ENCODE measurements at regions not wholly inside any gene's neighbourhood (a gene's known extent, or its start where the extent isn't known, plus 50 kb on each side); places are given as distances from the start of the nearest gene placed in this dataset.

DNA sequence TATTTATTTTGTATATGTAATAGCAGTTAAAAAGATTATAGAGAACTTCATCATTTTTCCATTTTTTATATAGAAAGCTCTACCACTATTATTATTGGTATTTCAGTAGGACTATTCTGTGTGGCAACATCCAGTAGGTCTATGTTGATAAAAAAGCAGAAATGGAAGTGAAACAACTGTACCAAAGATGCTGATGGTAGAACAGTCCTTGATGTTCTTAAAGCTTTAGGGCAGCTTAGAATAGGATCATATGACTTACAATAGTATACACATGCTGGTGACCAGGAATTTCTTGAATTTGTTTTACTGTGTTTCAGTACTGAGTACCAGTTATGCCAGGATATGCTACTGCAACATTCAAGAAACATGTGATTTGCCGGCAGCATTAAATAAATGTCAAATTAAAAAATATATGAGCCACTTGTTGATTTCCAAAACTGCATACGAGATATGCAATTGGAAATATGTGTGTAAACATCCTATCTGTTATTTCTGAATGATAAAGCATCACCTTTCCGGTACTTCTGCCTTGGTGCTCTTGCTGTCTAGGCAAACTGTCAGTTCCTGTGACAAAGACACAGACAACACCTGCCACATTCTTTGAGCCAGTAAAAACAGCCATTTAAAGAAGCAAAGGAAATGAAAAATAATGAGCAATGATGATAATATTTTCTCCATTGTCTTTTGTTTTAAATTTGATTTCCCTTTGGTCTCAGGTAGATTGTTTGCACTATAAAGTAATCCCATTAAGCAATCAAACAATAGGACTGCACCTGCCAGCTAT lies 649.2 kb downstream of the ZPLD1 start:
- no peak for DNase-seq
- Mint-ChIP-seq H3K27me3 (no peaks in the 10 kb centered on the region), H3K9me3 (no peaks in the 10 kb centered on the region), H3K27ac (no peak overlapping the region), H3K4me3 (no peak overlapping the region), H3K4me1 (ENCODE audit: low read depth) (no peaks in the 10 kb centered on the region), H3K36me3 (ENCODE audit: low read depth) (no peaks in the 10 kb centered on the region)

DNA sequence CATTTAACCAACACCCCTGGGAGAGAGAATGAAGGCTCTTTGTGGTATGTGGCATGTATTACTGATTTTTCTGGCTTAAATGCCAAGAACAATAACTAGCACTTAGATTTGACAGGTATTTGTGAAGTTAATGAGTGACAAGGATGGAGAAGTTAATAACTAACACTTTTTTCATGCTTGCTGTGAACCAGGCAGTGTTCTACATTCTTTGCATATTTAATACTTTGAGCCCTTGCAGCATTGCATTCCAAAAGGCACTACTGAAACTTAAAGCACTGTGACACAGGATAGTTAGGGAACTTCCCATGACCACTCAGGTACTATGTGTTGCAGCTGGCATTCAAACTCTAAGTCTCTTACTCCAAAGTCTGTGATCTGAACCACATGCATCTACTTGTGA lies 650.6 kb downstream of the ZPLD1 start:
- Mint-ChIP-seq H3K4me3 (no peak overlapping the region), H3K9me3 (no peaks in the 10 kb centered on the region), H3K27me3 (no peaks in the 10 kb centered on the region), H3K27ac (no peak overlapping the region), H3K36me3 (ENCODE audit: low read depth) (no peaks in the 10 kb centered on the region), H3K4me1 (ENCODE audit: low read depth) (no peaks in the 10 kb centered on the region)
- no peak for DNase-seq

DNA sequence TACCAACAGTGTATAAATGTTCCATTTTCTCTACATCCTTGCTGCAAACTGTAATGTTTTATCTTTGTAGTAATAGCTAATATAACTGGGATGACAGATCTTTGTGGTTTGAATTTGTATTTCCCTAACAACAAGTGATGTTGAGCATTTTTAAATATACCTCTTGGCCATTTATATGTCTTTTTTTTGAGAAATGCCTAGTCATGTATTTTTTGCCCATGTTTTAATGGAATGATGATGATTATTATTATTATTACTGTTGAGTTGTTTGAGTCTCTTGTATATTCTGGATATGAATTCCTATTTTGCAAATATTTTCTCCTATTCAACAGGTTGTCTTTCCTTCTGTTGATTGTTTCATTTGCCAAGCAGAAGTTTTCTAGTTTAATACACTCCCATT lies 654.9 kb downstream of the ZPLD1 start:
- Mint-ChIP-seq H3K27me3 (no peaks in the 10 kb centered on the region), H3K36me3 (ENCODE audit: low read depth) (no peaks in the 10 kb centered on the region), H3K9me3 (peaks cover 4% of the 10 kb centered on the region), H3K27ac (no peak overlapping the region), H3K4me3 (no peak overlapping the region), H3K4me1 (ENCODE audit: low read depth) (no peaks in the 10 kb centered on the region)
- DNase-seq, result no peak

DNA sequence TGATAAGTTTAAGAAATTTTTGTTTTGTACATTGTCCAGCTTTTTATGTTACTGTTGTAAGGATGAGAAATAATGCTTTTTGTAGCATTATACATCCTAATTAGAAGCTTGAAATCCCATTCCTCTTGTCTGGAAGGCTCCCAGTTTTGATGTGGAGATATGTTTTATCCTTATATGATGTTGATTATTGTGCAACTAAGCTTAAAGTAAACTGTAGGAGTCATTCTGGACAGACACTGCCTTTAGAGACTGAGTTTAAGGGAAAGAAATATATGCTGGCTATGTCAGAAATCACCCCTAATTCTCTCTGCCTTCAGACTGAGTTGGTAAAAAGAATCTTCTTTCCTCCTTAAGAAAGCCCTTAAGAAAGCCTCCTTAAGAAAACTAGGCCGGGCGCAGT lies 670.4 kb downstream of the ZPLD1 start:
- no peaks in the 10 kb centered on the region for H3K4me1 Mint-ChIP-seq (ENCODE audit: low read depth)
- DNase-seq, result no peak
- no peaks in the 10 kb centered on the region for H3K27me3 Mint-ChIP-seq
- no peak overlapping the region for H3K27ac Mint-ChIP-seq
- H3K36me3 Mint-ChIP-seq (ENCODE audit: low read depth), result no peaks in the 10 kb centered on the region
- no peaks in the 10 kb centered on the region for H3K9me3 Mint-ChIP-seq
- no peak overlapping the region for H3K4me3 Mint-ChIP-seq

DNA sequence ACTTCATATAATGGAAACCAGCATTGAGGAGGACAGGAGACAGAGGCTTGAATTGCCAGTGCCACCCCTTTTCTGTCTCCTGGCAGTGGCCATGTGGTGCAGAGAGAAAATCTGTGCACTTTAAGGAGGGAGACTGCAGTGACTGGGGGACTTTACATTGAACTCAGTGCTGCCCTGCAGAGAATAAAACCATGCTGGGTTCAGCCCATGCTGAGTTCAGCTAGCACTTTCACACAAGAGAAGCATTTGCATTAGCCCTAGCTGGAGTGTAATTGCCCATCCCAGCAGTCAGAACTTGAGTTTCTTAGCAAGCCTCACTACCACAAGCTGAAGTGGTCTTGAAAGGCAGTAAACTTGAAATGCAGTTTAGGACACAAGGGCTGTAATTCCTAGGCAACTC lies 677.5 kb downstream of the ZPLD1 start:
- no peak overlapping the region for H3K4me3 Mint-ChIP-seq
- no peaks in the 10 kb centered on the region for H3K4me1 Mint-ChIP-seq (ENCODE audit: low read depth)
- H3K9me3 Mint-ChIP-seq, result no peaks in the 10 kb centered on the region
- no peak overlapping the region for H3K27ac Mint-ChIP-seq
- H3K36me3 Mint-ChIP-seq (ENCODE audit: low read depth), result no peaks in the 10 kb centered on the region
- no peaks in the 10 kb centered on the region for H3K27me3 Mint-ChIP-seq
- no peak for DNase-seq

DNA sequence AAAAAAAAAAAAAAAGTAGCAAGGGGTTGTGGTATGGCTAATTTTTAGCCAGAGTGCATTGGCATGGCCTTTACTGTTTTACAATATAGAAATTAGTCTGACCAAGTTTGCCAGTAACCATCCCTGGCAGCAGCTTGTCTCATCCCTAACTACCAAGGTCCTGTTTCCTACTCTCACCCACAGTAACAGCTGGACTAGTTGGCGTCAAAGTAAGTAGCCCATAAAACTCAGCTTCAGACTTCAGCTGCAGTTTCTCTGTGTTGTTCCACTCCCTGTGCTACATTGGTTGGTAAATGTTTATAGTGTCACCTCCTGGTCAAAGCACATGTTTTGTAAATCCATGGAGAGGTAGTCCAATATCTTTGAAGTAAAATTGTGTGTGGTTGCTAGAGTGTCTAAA lies 691.3 kb downstream of the ZPLD1 start:
- H3K27me3 Mint-ChIP-seq, result no peaks in the 10 kb centered on the region

DNA sequence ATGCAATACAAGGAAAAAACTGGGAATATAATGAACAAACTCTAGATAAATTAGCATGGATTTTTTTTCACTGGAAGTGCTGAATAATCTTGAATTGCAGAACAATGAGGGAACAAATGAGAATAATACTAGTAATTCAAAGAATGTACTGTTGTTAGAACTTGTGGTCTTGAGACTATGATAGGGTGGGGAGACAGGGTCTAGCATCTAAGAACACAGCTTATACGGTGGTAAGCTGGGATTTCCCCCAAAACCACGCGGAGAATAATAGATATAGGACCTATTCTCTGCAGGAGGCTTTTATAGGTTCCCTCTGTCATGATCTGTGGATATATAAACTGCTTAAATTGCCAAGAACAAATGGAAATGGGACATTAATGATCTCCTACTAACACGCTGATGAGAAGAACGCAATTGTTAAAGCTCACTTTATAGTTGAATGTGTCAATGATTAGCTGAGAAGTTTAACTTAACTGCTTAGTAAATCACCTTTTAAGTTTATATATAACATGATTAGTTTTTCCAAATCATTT lies 692.3 kb downstream of the ZPLD1 start:
- Mint-ChIP-seq H3K27ac (no peak overlapping the region), H3K4me3 (no peak overlapping the region), H3K9me3 (peaks cover 5% of the 10 kb centered on the region), H3K36me3 (ENCODE audit: low read depth) (no peaks in the 10 kb centered on the region), H3K4me1 (ENCODE audit: low read depth) (no peaks in the 10 kb centered on the region), H3K27me3 (no peaks in the 10 kb centered on the region)
- no peak for DNase-seq

More for the DNA sequence above, 691.3 kb downstream of the ZPLD1 start:
- Mint-ChIP-seq H3K36me3 (ENCODE audit: low read depth) (no peaks in the 10 kb centered on the region), H3K27ac (no peak overlapping the region), H3K4me1 (ENCODE audit: low read depth) (no peaks in the 10 kb centered on the region), H3K4me3 (no peak overlapping the region), H3K9me3 (peaks cover 5% of the 10 kb centered on the region)
- DNase-seq, result no peak

DNA sequence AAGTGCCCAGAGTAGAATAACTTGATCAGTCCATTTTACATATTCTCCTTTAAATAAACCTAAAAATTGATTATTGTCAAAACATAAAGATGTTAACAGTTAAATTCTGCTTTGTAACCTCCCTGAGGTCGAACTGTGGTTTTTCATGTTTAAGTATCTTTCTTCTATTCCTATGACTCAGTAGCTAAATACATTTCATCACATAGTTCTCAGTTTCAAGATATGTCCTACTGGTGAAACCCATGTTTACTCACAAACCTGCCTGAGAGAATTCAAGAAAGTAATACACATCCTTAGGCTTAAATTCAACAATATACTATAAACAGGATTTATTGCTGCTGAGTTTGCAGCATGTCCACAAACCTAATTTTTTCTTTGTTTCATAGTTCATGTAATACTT lies 692.9 kb downstream of the ZPLD1 start:
- no peak for DNase-seq
- no peaks in the 10 kb centered on the region for H3K4me1 Mint-ChIP-seq (ENCODE audit: low read depth)
- no peaks in the 10 kb centered on the region for H3K36me3 Mint-ChIP-seq (ENCODE audit: low read depth)
- peaks cover 5% of the 10 kb centered on the region for H3K9me3 Mint-ChIP-seq
- no peak overlapping the region for H3K27ac Mint-ChIP-seq
- H3K27me3 Mint-ChIP-seq, result no peaks in the 10 kb centered on the region
- no peak overlapping the region for H3K4me3 Mint-ChIP-seq

DNA sequence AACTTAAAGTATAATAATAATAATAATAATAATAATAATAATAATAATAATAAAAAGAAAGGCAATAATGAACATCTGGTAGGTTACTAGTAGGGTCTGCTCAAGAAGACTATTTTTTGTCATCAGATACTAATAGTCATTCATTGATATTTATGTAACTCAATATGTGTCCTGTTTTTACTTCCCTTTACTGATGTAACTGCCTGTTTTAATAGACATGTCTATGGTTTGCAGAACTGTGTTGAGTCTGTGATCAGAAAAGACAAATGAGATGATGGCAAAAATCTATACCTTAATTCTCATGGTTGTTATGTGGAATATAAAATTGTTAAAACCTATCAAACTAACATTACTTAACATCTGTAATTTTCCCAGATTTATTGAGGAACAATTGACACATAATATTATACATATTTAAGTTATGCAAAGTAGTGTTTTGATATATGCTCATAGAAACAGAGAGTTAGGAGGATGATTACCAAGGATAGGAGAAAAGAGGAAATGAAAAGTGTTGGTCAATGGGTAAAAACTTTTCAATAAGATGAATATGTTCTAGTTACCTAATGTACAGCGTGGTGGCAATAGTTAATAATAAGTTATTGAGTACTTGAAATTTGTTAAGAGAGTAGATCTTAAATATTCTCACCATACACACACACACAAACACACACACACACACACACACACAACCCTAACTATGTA lies 699.4 kb downstream of the ZPLD1 start:
- H3K9me3 Mint-ChIP-seq, result peaks cover 2% of the 10 kb centered on the region
- H3K36me3 Mint-ChIP-seq (ENCODE audit: low read depth), result no peaks in the 10 kb centered on the region
- no peak overlapping the region for H3K4me3 Mint-ChIP-seq
- no peaks in the 10 kb centered on the region for H3K4me1 Mint-ChIP-seq (ENCODE audit: low read depth)
- no peak overlapping the region for H3K27ac Mint-ChIP-seq
- H3K27me3 Mint-ChIP-seq, result no peaks in the 10 kb centered on the region
- no peak for DNase-seq

DNA sequence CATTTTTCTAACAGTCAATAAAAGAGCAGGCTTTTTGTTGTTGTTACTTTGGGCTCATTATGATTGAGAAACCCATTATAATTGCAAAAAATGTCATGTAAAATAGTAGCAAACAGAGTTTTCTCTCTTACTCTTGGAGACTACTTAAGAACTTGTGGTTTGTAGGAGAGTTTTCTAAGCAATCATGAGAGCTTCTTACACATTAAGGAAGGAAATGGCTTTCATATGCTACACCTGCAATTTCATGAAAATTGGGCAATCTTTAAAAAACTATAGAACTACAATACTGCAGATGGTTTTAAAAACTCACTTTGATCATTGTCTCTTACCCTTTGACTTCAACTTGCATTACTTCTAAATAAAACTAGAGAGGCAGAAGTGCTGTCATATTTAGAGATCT lies 701.8 kb downstream of the ZPLD1 start:
- Mint-ChIP-seq H3K4me1 (ENCODE audit: low read depth) (no peaks in the 10 kb centered on the region), H3K27me3 (no peaks in the 10 kb centered on the region), H3K4me3 (no peak overlapping the region), H3K9me3 (no peaks in the 10 kb centered on the region), H3K27ac (no peak overlapping the region), H3K36me3 (ENCODE audit: low read depth) (no peaks in the 10 kb centered on the region)
- no peak for DNase-seq

DNA sequence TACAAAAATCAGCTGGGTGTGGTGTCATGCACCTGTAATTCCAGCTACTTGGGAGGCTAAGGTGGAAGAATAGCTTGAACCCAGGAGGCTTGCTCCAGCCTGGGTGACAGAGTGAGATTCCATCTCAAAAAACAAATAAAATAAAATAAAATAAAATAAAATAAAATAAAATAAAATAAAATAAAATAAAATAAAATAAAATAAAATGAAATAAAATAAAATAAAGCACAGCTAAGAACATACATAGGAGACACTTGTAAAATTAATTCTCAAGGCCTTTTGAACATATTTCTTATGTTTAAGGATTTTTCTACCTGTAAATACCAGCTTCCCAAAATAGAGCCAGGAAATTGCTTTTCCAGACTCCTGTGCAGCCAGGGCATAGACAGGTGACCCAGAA lies 703.0 kb downstream of the ZPLD1 start:
- no peaks in the 10 kb centered on the region for H3K4me1 Mint-ChIP-seq (ENCODE audit: low read depth)
- no peaks in the 10 kb centered on the region for H3K9me3 Mint-ChIP-seq

DNA sequence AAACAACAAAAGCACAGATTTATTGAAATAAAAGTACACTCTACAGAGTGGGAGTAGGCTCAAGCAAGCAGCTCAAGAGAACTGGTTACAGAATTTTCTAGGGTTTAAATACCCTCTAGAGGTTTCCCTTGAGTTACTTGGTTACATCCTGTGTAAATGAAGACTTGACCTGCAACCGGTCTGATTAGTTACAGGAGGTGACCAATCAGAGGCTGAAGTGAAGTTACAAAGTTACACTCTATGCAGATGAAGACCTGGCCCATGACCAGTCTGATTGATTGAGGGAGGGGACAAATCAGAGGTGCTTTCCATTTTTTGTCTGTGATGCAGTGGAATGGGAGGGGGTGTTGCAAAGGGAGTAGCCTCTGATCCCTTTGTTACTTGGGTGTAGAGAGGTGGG lies 723.4 kb downstream of the ZPLD1 start:
- no peaks in the 10 kb centered on the region for H3K36me3 Mint-ChIP-seq (ENCODE audit: low read depth)
- no peaks in the 10 kb centered on the region for H3K4me1 Mint-ChIP-seq (ENCODE audit: low read depth)
- no peak overlapping the region for H3K4me3 Mint-ChIP-seq
- H3K27me3 Mint-ChIP-seq, result no peaks in the 10 kb centered on the region
- no peak overlapping the region for H3K27ac Mint-ChIP-seq
- DNase-seq, result no peak
- no peaks in the 10 kb centered on the region for H3K9me3 Mint-ChIP-seq

More for the DNA sequence above, 703.0 kb downstream of the ZPLD1 start:
- H3K36me3 Mint-ChIP-seq (ENCODE audit: low read depth), result no peaks in the 10 kb centered on the region
- H3K27ac Mint-ChIP-seq, result no peak overlapping the region
- no peak overlapping the region for H3K4me3 Mint-ChIP-seq
- no peaks in the 10 kb centered on the region for H3K27me3 Mint-ChIP-seq
- DNase-seq, result no peak

DNA sequence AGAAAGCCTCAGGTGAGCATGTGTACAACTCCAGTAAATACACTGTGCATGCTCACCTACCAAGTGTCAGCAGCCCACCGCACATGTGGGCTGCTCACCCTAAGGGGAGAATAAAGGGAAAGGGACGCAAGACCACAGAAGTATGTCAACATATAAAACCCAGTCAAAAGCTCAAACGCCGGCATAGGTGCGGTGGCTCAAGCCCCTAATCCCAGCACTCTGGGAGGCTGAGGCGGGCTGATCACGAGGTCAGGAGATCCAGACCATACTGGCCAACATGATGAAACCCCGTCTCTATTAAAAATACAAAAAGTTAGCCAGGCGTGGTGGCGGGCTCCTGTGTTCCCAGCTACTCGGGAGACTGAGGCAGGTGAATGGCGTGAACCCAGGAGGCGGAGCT lies 732.1 kb downstream of the ZPLD1 start:
- no peak for DNase-seq
- Mint-ChIP-seq H3K9me3 (peaks cover 7% of the 10 kb centered on the region), H3K4me1 (ENCODE audit: low read depth) (no peaks in the 10 kb centered on the region), H3K36me3 (ENCODE audit: low read depth) (no peaks in the 10 kb centered on the region), H3K4me3 (no peak overlapping the region), H3K27me3 (no peaks in the 10 kb centered on the region), H3K27ac (no peak overlapping the region)

DNA sequence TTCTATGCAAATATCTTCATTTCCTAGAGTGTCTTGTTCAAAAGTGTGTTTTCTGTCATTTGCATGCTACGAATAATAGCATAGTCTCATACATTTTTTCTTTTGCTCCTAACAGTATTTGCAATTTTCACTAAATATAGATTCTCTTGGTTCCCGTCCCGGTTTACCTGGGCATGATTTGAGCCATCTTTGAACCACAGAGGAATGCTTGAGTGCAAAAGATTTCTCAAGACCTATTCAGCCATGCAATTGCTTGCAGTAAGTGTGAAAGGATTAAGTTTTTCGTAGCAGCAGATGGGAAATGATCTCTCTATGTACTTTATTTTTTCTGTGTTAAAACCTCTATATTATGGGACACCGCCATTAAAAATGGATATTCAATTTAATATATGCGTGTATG lies 733.0 kb downstream of the ZPLD1 start:
- DNase-seq, result no peak
- Mint-ChIP-seq H3K9me3 (peaks cover 7% of the 10 kb centered on the region), H3K27me3 (no peaks in the 10 kb centered on the region), H3K4me1 (ENCODE audit: low read depth) (no peaks in the 10 kb centered on the region), H3K4me3 (no peak overlapping the region), H3K36me3 (ENCODE audit: low read depth) (no peaks in the 10 kb centered on the region), H3K27ac (no peak overlapping the region)

DNA sequence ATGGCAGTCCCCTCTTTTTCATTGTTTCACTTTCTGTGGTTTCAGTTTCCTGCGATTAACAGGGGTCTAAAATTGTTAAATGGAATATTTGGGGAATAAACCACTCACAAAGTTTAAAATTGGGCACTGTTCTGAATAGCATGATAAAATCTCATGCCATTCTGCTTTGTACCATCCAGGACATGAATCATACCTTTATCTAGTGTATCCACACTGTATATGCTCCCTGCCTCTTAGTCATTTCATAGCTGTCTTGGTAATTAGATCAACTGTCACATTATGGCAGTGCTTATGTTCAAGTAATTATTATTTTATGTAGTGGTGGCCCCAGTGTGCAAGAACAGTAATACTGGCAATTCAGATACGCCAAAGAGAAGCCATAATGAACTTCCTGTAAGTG lies 734.5 kb downstream of the ZPLD1 start:
- Mint-ChIP-seq H3K9me3 (peaks cover 7% of the 10 kb centered on the region), H3K27me3 (no peaks in the 10 kb centered on the region), H3K27ac (no peak overlapping the region), H3K4me1 (ENCODE audit: low read depth) (no peaks in the 10 kb centered on the region), H3K4me3 (no peak overlapping the region), H3K36me3 (ENCODE audit: low read depth) (no peaks in the 10 kb centered on the region)
- DNase-seq, result no peak

Measured in activated T-cell treated with anti-CD3 and anti-CD28 coated beads, Interleukin-2, amount 50 U/mL, for 24 hours (primary cell).